Stimulated activated CD4-positive, alpha-beta T cell treated with anti-CD3 and anti-CD28 coated beads, Interleukin-15, amount 100 ng/mL, for 48 hours (primary cell): ENCODE measurements at regions not wholly inside any gene's neighbourhood (a gene's known extent, or its start where the extent isn't known, plus 50 kb on each side); places are given as distances from the start of the nearest gene placed in this dataset.

Source experiments
- DNase-seq, 2 donors: peaks; one replicate each; pipeline ENCODE4 v3.0.0-alpha.2; 2020; ENCODE audit warnings: low read depth in 2 of 2

DNA sequence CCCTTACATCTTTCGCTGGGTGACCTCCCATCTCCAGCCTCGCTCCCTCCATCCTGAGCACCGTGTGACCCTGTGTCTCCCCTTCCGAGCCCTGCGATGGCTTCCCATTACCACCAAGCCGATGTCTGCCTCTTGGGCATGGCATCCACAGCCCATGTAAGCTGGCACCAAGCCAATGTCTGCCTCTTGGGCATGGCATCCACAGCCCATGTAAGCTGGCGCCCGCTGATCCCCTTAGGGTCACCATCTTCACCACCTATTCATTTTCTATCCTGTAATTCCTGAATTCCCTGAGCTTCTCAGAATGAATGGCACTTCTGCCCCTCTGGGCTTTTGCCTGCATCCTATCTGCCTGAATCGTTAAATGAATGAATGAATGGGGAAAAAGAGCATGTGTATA, 478.2 kb upstream of the CCL2 start:
- DNase-seq = no peak

DNA sequence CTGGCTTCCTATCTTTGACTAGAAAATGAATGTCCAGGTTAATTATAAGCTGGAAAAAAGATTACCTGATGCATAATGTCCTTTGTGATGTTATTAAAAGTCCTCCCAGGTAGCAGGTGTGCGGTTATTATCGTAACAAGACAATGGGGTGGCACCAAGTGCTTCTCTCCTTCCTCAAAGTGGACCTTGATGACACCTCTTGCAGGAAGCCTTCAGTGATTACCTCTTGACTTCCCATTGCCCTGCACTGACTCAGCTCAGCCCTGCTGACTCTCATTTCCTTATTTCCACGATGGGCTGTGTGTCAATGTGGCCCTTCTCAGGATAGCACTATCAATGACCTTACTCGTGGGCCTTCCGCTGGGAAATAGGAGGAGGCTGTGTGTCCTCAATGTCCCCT, 477.4 kb upstream of the CCL2 start:
- DNase-seq = no peak

DNA sequence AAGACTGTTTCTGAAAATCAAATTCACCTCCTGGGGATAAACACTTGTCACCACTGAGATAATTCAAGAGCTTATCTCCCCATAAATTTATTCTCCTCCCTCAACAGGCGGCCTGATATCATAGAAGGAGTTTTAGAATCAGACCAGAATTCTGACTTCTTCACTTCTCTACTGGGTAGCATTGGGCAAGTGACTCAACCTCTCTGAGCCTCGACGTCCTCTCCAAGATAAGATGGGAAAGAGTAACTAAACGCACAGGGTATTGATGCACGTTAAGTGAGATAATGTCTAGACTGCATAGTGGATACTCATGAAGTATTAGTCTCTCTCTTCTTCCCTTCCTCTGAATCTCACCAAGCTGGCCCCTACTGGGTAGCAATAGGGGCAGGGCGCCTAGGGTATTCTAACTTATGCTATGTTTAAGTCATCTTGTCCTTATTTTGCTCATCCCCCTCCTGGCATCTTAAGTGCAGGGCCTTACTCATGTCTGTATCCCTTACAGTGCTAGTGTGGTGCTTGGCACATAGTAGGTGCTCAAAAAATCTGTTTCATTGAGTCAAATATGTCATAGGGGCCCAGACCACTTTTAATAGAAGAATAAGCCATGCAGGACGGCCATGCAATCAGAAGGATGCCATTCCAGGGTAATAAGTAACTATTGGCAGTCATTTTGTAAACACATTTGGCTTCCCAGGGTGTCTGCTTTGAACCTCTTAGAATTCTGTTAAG, 476.4 kb upstream of the CCL2 start:
- DNase-seq = no peak

DNA sequence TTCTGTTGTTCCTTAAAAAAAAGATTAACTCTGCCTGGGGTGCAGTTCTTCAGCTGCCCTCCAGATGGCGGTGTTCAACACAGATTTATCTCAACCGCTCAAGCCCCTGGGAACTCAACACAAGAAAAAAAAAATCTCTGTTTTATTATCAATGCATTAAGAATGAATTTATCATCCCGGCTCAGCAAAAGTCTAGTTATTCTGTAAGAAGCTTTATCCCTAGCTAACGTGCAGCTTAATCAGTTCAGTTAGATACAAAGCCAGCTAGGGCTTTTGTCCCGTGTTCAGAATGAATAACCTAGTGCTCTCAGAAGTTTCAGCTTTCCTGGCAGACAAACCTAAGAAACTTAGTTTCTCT, 475.9 kb upstream of the CCL2 start:
- peak in 1 of 2 donors; percentile 11 for DNase-seq

DNA sequence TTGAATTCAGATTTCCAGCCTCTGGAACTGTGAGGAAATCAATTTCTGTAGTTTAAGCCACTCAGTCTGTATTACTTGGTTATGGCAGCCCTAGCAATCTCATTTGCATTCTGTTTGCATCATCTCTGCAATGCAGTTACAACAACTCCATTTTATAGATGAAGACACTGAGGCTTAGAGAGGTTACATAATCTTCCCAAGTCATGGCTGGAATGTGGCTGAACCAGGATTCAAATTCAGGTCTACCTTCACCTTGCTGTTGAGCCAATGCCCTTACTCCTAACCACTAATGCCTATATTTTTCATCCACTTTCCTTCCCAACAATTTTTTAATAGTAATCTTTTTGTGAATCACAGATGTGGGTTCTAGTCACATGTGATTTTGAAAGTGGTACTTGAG, 469.8 kb upstream of the CCL2 start:
- DNase-seq = no peak

DNA sequence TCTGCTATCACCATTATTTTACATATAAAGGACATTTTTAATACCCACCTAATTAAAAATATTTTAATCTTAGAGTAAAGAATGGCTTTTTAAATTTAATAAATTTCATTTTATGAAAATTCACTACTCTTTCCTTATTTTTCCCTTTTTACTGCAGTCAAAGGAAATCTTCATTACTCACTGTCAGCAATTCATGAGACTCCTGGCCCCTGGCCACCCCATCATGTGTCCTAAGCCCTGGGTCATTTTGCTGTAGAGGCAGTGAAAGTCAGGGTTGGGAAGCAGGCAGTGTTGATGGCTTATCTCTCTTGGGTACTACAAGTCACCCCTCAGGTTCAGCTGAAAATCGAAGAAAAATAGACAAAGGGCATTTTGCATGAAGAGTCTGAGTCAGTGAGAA, 468.6 kb upstream of the CCL2 start:
- DNase-seq = no peak

DNA sequence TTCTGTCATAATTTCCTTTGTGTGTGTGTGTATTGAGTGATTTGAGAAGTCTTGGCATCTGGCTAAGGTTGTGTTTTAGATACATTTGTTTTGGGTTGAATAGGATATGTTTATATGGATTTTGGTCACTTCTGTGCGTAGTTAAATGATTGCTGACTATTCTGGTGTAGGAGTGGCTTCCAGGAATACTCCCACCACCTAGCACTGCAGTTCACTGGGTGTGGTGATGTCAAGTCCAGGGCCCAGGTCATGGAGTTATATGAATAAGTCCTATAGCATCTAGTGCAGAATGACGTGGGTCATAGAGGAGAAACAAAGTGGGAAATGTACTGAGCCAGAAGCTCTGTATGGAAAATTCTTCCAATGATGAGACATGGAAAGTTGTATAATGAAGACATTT, 465.4 kb upstream of the CCL2 start:
- no peak for DNase-seq

DNA sequence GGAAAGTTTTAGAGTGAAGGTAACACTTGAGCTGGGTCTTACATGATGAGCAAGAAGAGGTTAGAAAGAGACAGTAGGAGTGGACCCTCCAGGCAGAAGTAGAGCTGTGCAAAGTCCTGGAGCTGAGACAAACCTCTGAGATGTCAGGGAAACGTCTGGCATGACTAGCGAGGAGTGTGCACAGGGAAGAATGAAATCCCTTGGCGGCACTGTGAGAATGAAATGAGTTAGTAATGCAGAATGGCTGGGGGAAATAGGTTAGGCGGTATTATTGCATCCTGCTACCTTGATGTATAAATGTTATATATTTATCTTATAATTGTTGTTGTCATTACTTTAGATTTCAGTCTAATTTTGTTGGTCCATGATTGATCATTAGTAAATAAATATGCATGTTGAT, 457.9 kb upstream of the CCL2 start:
- no peak for DNase-seq

DNA sequence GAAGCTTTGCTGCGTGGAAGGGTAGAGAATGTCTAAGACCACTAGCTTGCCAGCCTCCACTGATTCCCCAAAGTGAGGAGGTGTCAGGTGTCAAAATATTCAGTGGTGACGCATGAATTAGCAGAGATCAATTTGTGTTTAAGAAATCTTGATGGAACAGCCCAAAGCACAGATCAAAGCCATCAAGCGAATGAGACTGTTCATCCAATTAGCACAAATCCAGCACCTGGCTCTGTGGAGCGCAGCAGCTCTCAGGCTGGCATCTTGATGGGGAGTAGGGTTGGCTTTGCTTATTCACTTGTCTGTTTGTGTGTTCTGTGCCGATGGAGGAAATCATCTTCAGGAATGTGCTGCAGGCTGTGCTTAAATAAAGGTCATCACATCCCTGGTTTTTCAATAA, 456.8 kb upstream of the CCL2 start:
- no peak for DNase-seq

DNA sequence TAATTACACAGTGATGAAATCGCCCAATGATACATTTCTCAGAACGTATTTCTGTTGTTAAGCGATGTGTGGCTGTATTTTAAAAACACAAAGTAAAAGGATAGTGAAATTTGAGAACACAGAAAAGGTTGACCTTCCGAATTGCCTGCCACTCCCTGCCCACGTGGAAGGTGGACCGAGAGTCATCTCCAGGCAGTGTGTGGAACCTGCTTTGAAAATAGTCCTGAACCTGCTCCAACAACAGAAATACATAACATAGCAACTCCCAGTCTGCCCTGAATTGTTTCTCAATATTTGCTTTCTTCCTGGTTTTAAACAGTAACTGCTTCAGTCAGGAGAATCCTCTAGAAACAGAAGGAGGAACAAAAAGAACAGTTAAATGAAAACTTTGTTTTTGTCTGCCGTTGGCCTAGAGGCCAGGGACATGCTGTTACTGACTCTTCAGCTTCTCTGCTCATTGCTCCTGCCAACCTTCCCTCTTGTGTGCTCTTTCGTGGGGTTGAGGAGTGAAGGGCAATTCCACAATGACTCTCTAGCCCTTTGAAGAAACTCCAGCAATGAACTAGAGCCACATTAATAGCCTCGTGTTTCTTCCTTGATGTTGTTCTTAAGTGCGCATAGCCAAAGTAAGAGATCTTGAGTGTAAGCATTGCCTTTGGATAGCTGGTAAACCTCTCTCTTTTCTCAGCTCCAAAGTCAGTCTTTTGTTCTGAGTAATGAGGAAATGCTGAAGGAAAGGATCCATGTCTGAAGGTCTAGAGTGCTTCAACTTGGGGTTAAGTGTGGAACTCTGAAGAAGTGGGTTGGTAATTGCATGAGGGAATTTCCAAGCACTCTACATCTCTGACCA, 452.5 kb upstream of the CCL2 start:
- DNase-seq = no peak

DNA sequence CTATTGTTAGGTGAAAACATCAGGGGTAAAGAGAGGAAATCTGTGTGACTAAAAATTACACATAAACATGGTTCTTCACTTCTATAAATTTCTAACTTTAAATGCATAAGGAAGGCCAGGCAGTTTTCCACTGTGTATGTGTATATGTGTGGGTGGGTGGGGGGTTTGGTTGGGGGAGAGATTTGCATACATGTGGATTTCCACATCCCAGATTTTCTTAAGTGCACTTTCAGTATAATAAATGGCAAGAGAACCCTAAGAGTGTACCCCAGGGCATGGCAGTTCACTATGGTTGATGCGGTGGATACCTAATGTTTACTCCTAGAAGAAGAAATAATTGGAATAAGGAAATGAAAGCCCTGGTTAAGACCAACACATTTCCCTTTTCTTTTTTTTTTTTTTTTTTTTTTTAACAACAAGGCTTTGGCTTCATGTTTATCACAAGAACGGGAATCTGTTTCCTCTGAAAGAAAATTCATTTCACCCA, 451.8 kb upstream of the CCL2 start:
- DNase-seq = no peak

DNA sequence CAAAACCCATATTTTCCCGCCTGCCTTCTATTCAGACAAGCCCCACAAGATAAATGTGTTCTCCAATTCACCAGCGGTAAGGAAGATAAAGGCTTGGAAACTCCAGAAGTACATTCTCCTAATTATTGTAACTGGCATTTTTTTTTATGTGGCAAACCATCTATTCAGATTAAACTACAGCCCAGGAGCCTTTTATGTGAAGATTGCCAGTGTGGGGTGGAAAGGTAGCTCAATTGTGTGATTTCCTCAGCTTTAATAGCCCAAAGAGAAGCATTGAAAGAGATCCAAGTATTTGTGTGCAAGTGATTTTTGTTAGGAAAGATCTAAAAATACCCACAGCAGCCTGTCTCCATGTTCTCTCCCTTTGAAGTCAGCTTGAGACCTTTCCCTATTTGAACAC, 451.4 kb upstream of the CCL2 start:
- no peak for DNase-seq

DNA sequence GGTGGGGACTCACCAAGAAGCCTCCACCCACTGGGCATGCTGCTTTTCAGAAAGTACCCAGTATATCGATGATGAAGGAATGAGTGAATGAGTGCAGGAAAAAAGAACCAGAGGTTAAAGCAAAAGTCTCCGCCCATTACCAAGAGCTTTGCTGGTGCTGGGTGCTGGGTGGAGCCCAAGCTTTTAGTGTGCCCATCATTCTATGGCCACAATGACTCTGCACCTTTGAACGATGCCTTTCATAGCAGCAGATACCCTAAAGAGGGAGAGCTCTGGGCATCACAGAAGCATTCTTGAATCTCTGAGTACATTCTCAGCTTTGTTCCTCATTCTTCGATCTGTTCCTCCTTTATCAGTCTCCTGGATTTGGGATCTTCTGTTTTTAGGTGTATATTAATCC, 450.7 kb upstream of the CCL2 start:
- DNase-seq = no peak

DNA sequence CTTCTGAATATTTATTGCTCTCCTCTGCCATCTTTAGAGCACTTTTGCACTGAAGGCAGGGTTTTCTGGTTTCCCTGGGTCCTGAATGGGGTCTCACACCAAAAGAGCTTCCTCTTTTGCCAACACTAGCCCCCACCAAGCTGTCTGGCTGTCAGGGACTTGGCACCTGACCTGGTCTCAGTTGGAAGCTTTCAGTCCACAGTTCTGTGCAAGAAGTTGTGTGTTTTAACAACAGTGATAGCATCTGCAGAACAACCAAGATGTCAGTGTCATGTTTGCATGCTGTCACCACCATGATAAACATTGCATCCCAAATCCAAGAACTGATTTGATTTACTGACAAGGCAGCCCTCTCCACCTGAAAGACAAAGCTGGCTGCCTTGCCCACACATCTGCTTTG, 448.5 kb upstream of the CCL2 start:
- no peak for DNase-seq

DNA sequence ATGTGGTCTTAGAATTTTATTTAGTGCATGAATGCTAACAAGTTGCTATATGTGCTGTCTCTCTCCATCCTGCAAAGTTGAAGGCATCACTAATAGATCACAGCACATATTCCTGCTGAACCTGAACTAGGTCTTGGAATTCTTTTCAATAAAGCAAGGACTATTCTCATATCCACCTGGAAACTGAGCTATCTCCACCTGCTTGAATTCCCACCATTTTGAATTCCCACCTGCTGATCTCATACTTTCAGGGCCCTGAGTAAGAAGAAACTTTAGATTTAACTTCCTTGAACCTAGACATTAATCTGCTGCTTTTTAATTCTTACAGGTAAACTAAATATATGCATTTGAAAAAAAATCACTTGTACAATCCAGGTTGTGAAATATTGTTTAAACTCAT, 445.3 kb upstream of the CCL2 start:
- DNase-seq = no peak

DNA sequence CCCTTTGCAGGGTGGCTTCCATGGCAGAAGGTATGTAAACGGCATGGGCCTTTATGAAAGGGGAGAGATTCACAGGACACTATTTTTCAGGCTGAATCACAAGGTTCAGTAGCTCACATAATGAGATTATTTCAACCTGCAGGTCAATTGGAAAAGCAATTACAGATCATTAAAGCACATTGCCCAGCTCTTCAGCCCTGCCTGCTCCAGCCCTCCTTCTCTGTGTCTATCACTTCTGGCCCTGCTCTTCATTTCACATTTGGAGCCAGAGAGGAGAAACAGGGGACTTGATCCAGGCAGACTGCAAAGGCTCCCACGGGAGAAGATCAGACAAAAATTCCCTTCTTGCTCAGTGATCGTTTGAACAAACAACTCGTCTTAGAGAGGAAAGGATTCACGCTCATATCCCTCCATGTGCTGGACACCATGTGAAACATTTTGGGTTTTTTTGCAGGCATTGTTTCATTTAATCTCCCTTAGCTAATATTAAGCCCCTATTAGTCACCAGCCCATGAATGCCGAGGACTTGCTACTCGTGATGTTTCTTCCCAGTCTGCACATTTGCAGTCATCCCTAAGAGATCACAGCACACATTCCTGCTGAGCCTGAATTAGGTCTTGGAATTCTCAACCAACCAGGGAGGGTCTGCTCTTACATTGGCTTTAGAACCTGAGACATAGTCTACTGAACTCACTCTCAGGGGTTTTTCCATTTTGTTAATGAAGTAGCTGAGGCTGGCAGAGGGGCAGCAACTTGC, 443.9 kb upstream of the CCL2 start:
- DNase-seq = no peak

DNA sequence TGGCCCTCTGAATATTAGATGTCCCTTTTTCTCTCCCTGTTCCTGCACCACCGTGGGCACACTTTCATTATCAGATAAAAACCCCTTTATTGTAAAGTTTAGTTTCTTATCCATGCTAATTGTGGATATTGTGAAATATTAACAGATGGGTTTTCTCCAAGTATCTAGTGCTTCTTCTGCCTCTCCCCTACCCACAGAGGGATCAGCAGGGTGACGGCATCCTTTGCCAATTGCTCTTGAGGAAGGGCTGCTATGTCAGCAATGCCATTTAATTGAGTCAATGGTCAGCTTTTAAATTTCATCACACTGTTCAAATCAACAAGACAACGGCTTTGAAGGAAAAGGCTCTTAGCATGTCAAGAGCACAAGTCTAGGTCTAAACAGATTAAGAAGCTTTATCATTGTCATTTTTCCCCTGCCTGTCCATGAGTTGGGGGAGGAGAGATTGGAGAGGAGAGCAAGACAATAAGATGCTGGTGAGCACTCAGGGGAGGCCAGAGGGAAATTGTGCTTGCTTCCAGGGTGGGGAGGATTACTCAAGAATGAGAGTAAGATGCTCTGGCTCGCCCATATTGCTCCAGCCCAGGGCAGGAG, 443.0 kb upstream of the CCL2 start:
- no peak for DNase-seq

DNA sequence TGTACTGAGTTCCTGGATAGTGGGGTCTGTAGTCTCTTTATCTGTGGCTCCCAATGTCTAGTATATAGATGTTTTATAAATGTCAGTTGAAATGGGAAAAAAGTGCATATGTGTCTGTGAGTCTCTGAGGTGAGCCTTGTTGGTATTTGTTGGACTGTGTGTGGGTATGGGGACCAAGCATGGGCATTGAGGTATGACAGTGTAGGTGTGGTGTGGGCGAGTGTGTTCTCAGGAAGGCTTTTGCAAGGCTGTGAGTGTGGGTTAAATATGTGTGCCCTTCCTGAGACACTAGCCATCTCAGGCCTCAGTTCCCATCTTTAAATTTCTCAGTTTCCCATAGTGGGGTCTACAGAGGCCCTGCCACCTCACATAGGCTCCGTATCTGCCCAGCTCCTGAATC, 440.2 kb upstream of the CCL2 start:
- DNase-seq = no peak

DNA sequence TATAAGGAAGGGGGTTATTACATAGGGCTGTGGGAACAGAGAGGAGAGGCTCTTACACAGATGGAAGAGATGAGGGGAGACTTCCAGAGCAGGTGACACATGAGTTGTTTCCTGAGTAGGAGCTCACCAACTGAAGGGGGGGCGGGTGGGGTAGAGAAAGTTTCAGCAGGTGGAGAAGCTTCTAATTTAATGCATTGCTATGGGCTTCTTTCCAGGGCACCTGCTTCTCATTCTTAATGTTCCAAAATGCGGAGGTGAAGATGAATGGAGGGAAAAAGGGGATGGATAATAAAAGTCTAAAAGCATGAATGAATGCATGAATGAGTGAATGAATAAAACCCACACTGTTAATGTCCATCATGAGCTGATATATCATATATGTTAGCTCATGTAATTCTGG, 439.0 kb upstream of the CCL2 start:
- DNase-seq = no peak

DNA sequence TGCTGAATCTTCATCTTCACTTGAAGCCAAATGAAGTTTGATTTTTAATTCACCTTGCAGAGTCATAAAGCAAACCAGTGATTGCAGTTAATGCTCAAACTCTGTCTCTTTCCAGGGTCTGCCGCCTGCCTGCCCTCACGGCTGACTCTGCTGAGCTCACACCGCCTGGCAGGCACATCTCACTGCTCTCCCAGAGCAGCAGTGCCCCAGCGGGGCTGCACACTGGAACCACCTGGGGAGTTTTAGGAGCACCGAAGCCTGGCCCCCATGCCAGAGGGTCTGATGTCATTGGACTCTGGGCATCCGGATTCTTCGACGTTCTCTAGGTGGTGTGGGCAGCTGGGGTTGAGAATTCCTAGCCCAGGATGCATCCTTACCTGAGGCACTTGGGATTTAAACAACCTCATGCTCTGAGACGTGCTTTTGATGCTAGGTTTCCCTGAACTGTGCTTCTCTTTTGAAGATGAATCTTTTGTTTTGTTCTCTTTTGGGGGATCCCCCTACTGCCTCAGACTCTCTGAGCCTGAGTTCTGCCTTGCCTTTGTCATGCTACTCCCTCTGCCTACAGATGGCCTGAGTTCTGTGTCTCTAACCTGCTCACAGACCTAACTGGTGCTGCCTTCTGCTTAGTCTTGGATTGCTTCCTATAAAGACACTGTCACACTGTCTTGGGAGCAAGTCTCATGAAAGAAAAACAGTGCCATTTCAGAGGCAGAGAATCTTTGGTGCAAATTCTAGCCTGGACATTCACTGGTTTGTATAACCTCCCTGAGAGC, 438.1 kb upstream of the CCL2 start:
- DNase-seq = no peak

DNA sequence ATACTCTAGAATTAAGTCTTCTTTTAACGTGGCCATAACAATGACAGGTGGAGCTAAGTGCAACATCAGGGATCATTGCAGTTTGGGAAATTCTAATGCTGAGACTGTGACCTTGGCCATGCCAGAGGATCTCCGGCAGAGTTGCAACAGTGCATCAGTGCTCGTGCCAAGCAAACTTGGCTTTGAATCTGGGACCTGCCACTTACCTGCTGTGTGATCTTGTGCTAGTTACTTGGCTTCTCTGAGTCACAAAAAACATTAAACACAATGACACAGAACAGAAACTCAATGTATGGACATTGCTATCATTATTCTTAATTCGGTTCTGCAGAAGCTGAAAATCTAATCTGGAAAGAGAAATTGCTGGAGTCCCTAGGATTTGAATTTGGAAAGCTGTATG, 435.5 kb upstream of the CCL2 start:
- DNase-seq = no peak

DNA sequence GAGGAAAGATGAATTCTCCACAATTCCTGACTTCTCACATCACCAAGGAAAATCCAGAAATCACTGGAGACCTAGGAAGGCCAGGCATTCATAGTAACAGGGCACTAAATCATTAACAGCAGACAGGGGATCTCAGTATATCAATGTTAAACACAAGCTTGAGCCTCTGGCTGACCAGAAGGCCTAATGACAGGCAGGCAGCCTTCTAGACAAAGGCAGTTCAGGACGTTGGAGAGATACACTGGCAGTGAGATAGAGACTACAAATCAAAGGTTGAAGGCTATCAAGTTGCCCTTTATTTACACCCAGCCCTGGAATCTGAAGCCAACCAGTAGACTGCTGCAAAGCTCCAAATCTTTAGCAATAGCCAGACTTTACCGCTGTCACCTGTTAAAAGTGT, 422.8 kb upstream of the CCL2 start:
- no peak for DNase-seq
